ENCODE measurements at regions not wholly inside any gene's neighbourhood (a gene's known extent, or its start where the extent isn't known, plus 50 kb on each side); places are given as distances from the start of the nearest gene placed in this dataset.

- H3K4me3 ChIP-seq (ENCODE audit: low read depth, low read length, poor library complexity, severe bottlenecking), result no peak overlapping the region
- H3K9me3 ChIP-seq (ENCODE audit: low read length), result no peaks in the 10 kb centered on the region
- no peaks in the 10 kb centered on the region for H3K36me3 ChIP-seq (ENCODE audit: insufficient read depth, low read length)
- no peaks in the 10 kb centered on the region for H3K9me2 ChIP-seq (ENCODE audit: low read depth, low read length)
- H3K9ac ChIP-seq (ENCODE audit: low read length), result no peak overlapping the region
- H2AFZ ChIP-seq (ENCODE audit: low read length), result no peak overlapping the region
- TF ChIP-seq CTCF (IDR thresholded peaks at IDR 0.05; ENCODE audit: low read length) (no peak), EZH2 (IDR thresholded peaks at IDR 0.05; ENCODE audit: borderline replicate concordance, low read length) (no peak)
- no peaks in the 10 kb centered on the region for H4K20me1 ChIP-seq (ENCODE audit: insufficient read depth, low read length)
- H3K79me2 ChIP-seq (ENCODE audit: insufficient read depth, low read length), result no peaks in the 10 kb centered on the region
- H3K4me2 ChIP-seq (ENCODE audit: low read length), result no peak overlapping the region
- no peaks in the 10 kb centered on the region for H3K4me1 ChIP-seq (ENCODE audit: insufficient read depth, low read length, severe bottlenecking)
- H3K27ac ChIP-seq (ENCODE audit: low read depth, low read length, poor library complexity, severe bottlenecking), result no peak overlapping the region
- no peaks in the 10 kb centered on the region for H3F3A ChIP-seq (ENCODE audit: insufficient read depth, low read length)
- no peaks in the 10 kb centered on the region for H3K27me3 ChIP-seq (ENCODE audit: insufficient read depth, low read length)
These were observed 223.6 kb downstream of the ALG10B start for GRCh38 chr12:38540156-38540555.

GRCh38 chr12:38541849-38542248 lies 225.3 kb downstream of the ALG10B start:
- Histone ChIP-seq H3K9me3 (ENCODE audit: low read length) (no peaks in the 10 kb centered on the region), H3K9me2 (ENCODE audit: low read depth, low read length) (no peaks in the 10 kb centered on the region), H3K27ac (ENCODE audit: low read depth, low read length, poor library complexity, severe bottlenecking) (no peak overlapping the region), H3K9ac (ENCODE audit: low read length) (no peak overlapping the region), H3K36me3 (ENCODE audit: insufficient read depth, low read length) (no peaks in the 10 kb centered on the region), H2AFZ (ENCODE audit: low read length) (no peak overlapping the region), H3F3A (ENCODE audit: insufficient read depth, low read length) (no peaks in the 10 kb centered on the region), H3K79me2 (ENCODE audit: insufficient read depth, low read length) (no peaks in the 10 kb centered on the region), H3K4me1 (ENCODE audit: insufficient read depth, low read length, severe bottlenecking) (no peaks in the 10 kb centered on the region), H4K20me1 (ENCODE audit: insufficient read depth, low read length) (no peaks in the 10 kb centered on the region), H3K27me3 (ENCODE audit: insufficient read depth, low read length) (no peaks in the 10 kb centered on the region), H3K4me2 (ENCODE audit: low read length) (no peak overlapping the region), H3K4me3 (ENCODE audit: low read depth, low read length, poor library complexity, severe bottlenecking) (no peak overlapping the region)
- TF ChIP-seq CTCF (IDR thresholded peaks at IDR 0.05; ENCODE audit: low read length) (no peak), EZH2 (IDR thresholded peaks at IDR 0.05; ENCODE audit: borderline replicate concordance, low read length) (no peak)

- Histone ChIP-seq H3K27ac (ENCODE audit: low read depth, low read length, poor library complexity, severe bottlenecking) (no peak overlapping the region), H2AFZ (ENCODE audit: low read length) (no peak overlapping the region), H3K27me3 (ENCODE audit: insufficient read depth, low read length) (no peaks in the 10 kb centered on the region), H3K79me2 (ENCODE audit: insufficient read depth, low read length) (no peaks in the 10 kb centered on the region), H3K9me3 (ENCODE audit: low read length) (no peaks in the 10 kb centered on the region), H3K36me3 (ENCODE audit: insufficient read depth, low read length) (no peaks in the 10 kb centered on the region), H4K20me1 (ENCODE audit: insufficient read depth, low read length) (no peaks in the 10 kb centered on the region), H3K4me2 (ENCODE audit: low read length) (no peak overlapping the region), H3K4me3 (ENCODE audit: low read depth, low read length, poor library complexity, severe bottlenecking) (no peak overlapping the region), H3K9me2 (ENCODE audit: low read depth, low read length) (no peaks in the 10 kb centered on the region), H3K4me1 (ENCODE audit: insufficient read depth, low read length, severe bottlenecking) (no peaks in the 10 kb centered on the region), H3F3A (ENCODE audit: insufficient read depth, low read length) (no peaks in the 10 kb centered on the region), H3K9ac (ENCODE audit: low read length) (no peak overlapping the region)
- TF ChIP-seq CTCF (IDR thresholded peaks at IDR 0.05; ENCODE audit: low read length) (no peak), EZH2 (IDR thresholded peaks at IDR 0.05; ENCODE audit: borderline replicate concordance, low read length) (no peak)
These were observed 226.6 kb downstream of the ALG10B start for GRCh38 chr12:38543151-38543550.

Measured in OCI-LY1 (cell line).